CD14-positive monocyte (primary cell): ENCODE measurements at regions not wholly inside any gene's neighbourhood (a gene's known extent, or its start where the extent isn't known, plus 50 kb on each side); places are given as distances from the start of the nearest gene placed in this dataset.

ENCODE experiments used
- DNase-seq, 3 donors: peaks; one replicate each; pipeline ENCODE4 v3.0.0-alpha.2; 2011 to 2022
- H2AFZ ChIP-seq: 2 replicates; pipeline ENCODE4 v1.6.0; 2012; ENCODE audit warnings: mild to moderate bottlenecking, low read depth, low read length, inconsistent platforms; ENCODE audit not compliant: insufficient read depth, poor library complexity, severe bottlenecking
- H3K27ac ChIP-seq, 2 donors: 1 replicate in 1 of 2; 2 replicates in 1 of 2; pipeline ENCODE4 v1.5.1; 2012 to 2013; ENCODE audit warnings: low read length in 2 of 2, control low read depth in 1 of 2, inconsistent platforms in 1 of 2, low read depth in 1 of 2, mild to moderate bottlenecking in 1 of 2
- H3K27me3 ChIP-seq, 2 donors: one replicate each; pipeline versions ENCODE4 v1.6.0 to v1.6.1; 2011 to 2013; ENCODE audit warnings: low read length in 2 of 2; ENCODE audit not compliant: control insufficient read depth in 2 of 2, insufficient read depth in 2 of 2
- H3K36me3 ChIP-seq, 2 donors: replicated peaks in 1 of 2; 1 replicate in 1 of 2; 2 replicates in 1 of 2; pipeline versions ENCODE4 v1.5.1 to v1.6.1; 2012 to 2013; ENCODE audit warnings: low read length in 2 of 2, control low read depth in 1 of 2, inconsistent platforms in 1 of 2, mild to moderate bottlenecking in 1 of 2; ENCODE audit not compliant: insufficient read depth in 2 of 2, control insufficient read depth in 1 of 2
- H3K4me1 ChIP-seq, 2 donors: 1 replicate in 1 of 2; 2 replicates in 1 of 2; pipeline versions ENCODE4 v1.5.1 to v1.6.1; 2012 to 2013; ENCODE audit warnings: low read length in 2 of 2, control low read depth in 1 of 2, inconsistent platforms in 1 of 2, mild to moderate bottlenecking in 1 of 2, moderate library complexity in 1 of 2; ENCODE audit not compliant: insufficient read depth in 2 of 2, control insufficient read depth in 1 of 2
- H3K4me2 ChIP-seq: replicated peaks from 2 replicates; pipeline ENCODE3; 2012; ENCODE audit warnings: low read length, moderate library complexity, mild to moderate bottlenecking; ENCODE audit not compliant: poor library complexity, severe bottlenecking; ENCODE audit errors: extremely low read depth
- H3K4me3 ChIP-seq, 3 experiments: fragments of 200-600 bp in 1 of 3; sonication (generic) in 1 of 3; replicated peaks in 1 of 3; 1 replicate in 2 of 3; 2 replicates in 1 of 3; pipeline ENCODE4 v1.5.1; 2011 to 2013; ENCODE audit warnings: low read length in 3 of 3, mild to moderate bottlenecking in 3 of 3, control low read depth in 2 of 3, low read depth in 2 of 3, inconsistent platforms in 1 of 3, moderate library complexity in 1 of 3
- H3K79me2 ChIP-seq: 2 replicates; pipeline ENCODE4 v1.6.0; 2012; ENCODE audit warnings: mild to moderate bottlenecking, control low read depth, inconsistent platforms, low read length, moderate library complexity; ENCODE audit not compliant: insufficient read depth
- H3K9ac ChIP-seq: 2 replicates; pipeline ENCODE4 v1.6.0; 2017; ENCODE audit warnings: low read length, mild to moderate bottlenecking; ENCODE audit not compliant: insufficient read depth, poor library complexity, severe bottlenecking
- H3K9me3 ChIP-seq, 2 donors: replicated peaks in 1 of 2; 1 replicate in 1 of 2; 2 replicates in 1 of 2; pipeline versions ENCODE4 v1.5.1 to v1.6.1; 2012 to 2013; ENCODE audit warnings: low read length in 2 of 2, control low read depth in 1 of 2; ENCODE audit not compliant: control insufficient read depth in 1 of 2, insufficient read depth in 1 of 2
- H4K20me1 ChIP-seq: 2 replicates; pipeline ENCODE4 v1.6.0; 2012; ENCODE audit warnings: mild to moderate bottlenecking, low read length, control low read depth, moderate library complexity; ENCODE audit not compliant: insufficient read depth
- H3K27ac Mint-ChIP-seq, 7 donors: one replicate each; pipeline ENCODE4 v1.8.0; 2020; ENCODE audit warnings: mild to moderate bottlenecking in 7 of 7, mixed read lengths in 7 of 7, moderate library complexity in 6 of 7, inconsistent platforms in 2 of 7
- H3K27me3 Mint-ChIP-seq, 3 donors: one replicate each; pipeline ENCODE4 v1.8.0; 2021 to 2022; ENCODE audit warnings: low read depth in 3 of 3, mild to moderate bottlenecking in 3 of 3, mixed read lengths in 3 of 3, moderate library complexity in 3 of 3, inconsistent platforms in 1 of 3
- H3K36me3 Mint-ChIP-seq, 2 donors: one replicate each; pipeline ENCODE4 v1.8.0; 2020; ENCODE audit warnings: mixed read lengths in 2 of 2, inconsistent platforms in 1 of 2, mild to moderate bottlenecking in 1 of 2
- H3K4me1 Mint-ChIP-seq: one replicate; pipeline ENCODE4 v1.8.0; 2020; ENCODE audit warnings: mild to moderate bottlenecking, mixed read lengths
- H3K4me3 Mint-ChIP-seq, 2 donors: one replicate each; pipeline ENCODE4 v1.8.0; 2020; ENCODE audit warnings: mild to moderate bottlenecking in 2 of 2, mixed read lengths in 2 of 2, moderate library complexity in 1 of 2
- H3K9me3 Mint-ChIP-seq, 7 donors: one replicate each; pipeline ENCODE4 v1.8.0; 2020 to 2022; ENCODE audit warnings: mixed read lengths in 7 of 7, mild to moderate bottlenecking in 6 of 7, moderate library complexity in 6 of 7, inconsistent platforms in 2 of 7
- WGBS: methylation state at CpG from one replicate; pipeline ENCODE4 v1.1.5; 2013; ENCODE audit warnings: missing lambda C conversion rate; ENCODE audit not compliant: insufficient coverage; 5-methylcytosine and 5-hydroxymethylcytosine counted together
- intact Hi-C, 2 donors: fragments of 100-400 bp; cut with micrococcal nuclease; formaldehyde crosslinking; loops; one replicate each; pipeline versions ENCODE4 v1.15.0 to v1.15.1; 2023
- TF ChIP-seq, protein P1 (sequence below): fragments of 200-600 bp; IDR thresholded peaks from one replicate; pipeline ENCODE4 v1.8.0; 2022; ENCODE audit warnings: antibody characterized with exemption, mild to moderate bottlenecking

DNA sequence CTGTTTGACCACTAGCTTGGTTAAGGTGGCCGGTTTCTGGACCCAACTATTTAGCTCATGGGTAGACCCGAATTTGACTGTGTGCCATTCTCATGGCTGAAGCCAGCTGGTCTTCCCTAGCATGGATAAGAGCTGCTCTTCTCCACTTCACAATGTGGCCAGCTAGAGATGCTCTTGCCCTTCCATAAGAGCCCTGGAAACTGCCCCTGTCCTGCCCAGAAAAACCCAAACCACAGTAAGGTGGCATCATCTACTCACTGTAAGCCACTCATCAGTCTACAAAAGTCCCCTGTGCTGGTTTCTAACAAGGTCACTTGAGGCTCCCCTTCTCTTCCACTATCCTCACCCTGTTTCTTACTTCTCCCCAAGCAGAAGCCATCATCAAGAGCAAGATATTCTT is 165.1 kb downstream of the HS3ST2 start:
- Histone ChIP-seq H3K9ac (no peak overlapping the region), H2AFZ (no peak overlapping the region), H3K27me3 (no peaks in the 10 kb centered on the region), H3K79me2 (no peaks in the 10 kb centered on the region), H4K20me1 (no peaks in the 10 kb centered on the region), H3K4me2 (no peak overlapping the region), H3K4me1 (no peaks in the 10 kb centered on the region), H3K27ac (no peak overlapping the region), H3K36me3 (no peaks in the 10 kb centered on the region), H3K9me3 (peaks cover 0 to 9% of the 10 kb centered on the region in 2 donors), H3K4me3 (no peak overlapping the region)
- H3K27ac Mint-ChIP-seq: no peak overlapping the region
- peaks cover 4 to 9% (median 8%) of the 10 kb centered on the region in 3 donors for H3K27me3 Mint-ChIP-seq
- H3K4me1 Mint-ChIP-seq: no peaks in the 10 kb centered on the region
- no peaks in the 10 kb centered on the region for H3K36me3 Mint-ChIP-seq
- no peak for DNase-seq
- WGBS: 60% methylated on average over 1 of the region's 2 CpGs
- intact Hi-C loops: no loop called here
- no peak overlapping the region for H3K4me3 Mint-ChIP-seq
- H3K9me3 Mint-ChIP-seq: peaks cover under 1 to 18% (median 9%) of the 10 kb centered on the region in 7 donors
- TF ChIP-seq, protein P1, sequence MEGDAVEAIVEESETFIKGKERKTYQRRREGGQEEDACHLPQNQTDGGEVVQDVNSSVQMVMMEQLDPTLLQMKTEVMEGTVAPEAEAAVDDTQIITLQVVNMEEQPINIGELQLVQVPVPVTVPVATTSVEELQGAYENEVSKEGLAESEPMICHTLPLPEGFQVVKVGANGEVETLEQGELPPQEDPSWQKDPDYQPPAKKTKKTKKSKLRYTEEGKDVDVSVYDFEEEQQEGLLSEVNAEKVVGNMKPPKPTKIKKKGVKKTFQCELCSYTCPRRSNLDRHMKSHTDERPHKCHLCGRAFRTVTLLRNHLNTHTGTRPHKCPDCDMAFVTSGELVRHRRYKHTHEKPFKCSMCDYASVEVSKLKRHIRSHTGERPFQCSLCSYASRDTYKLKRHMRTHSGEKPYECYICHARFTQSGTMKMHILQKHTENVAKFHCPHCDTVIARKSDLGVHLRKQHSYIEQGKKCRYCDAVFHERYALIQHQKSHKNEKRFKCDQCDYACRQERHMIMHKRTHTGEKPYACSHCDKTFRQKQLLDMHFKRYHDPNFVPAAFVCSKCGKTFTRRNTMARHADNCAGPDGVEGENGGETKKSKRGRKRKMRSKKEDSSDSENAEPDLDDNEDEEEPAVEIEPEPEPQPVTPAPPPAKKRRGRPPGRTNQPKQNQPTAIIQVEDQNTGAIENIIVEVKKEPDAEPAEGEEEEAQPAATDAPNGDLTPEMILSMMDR: no peak

DNA sequence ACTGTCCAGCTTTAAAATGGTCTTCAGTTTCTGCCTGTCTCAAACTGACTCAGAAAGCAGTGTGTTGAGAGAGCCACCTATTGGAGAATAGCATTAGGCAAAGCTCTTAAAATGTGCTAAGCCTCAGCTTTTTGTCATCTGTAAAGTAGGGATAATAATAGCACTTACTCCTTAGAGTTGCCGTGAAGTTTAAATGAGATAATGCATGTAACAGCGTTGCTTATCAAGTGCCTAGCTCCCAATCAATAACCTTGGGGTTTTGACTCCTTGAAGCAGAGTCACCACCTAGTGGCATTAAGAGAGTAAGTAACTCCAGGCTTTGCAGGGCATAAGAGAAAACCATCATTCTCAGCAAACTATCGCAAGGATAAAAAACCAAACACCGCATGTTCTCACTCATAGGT is 163.3 kb downstream of the HS3ST2 start:
- Mint-ChIP-seq H3K9me3 (peaks cover 0 to 3% (median 0%) of the 10 kb centered on the region in 7 donors), H3K27ac (no peak overlapping the region), H3K27me3 (peaks cover 8 to 10% (median 9%) of the 10 kb centered on the region in 3 donors), H3K4me3 (no peak overlapping the region), H3K4me1 (no peaks in the 10 kb centered on the region), H3K36me3 (no peaks in the 10 kb centered on the region)
- no peak overlapping the region for H2AFZ ChIP-seq
- no peaks in the 10 kb centered on the region for H3K4me1 ChIP-seq
- no peaks in the 10 kb centered on the region for H3K36me3 ChIP-seq
- H3K4me3 ChIP-seq: no peak overlapping the region
- H3K27ac ChIP-seq: no peak overlapping the region
- no peak for DNase-seq
- no peak overlapping the region for H3K9ac ChIP-seq
- TF ChIP-seq, protein P1: no peak
- H3K9me3 ChIP-seq: no peaks in the 10 kb centered on the region
- intact Hi-C loops: no loop called here
- H4K20me1 ChIP-seq: no peaks in the 10 kb centered on the region
- no CpG with 5 or more reads among the region's 4 CpGs for WGBS
- no peaks in the 10 kb centered on the region for H3K79me2 ChIP-seq
- H3K27me3 ChIP-seq: no peaks in the 10 kb centered on the region
- no peak overlapping the region for H3K4me2 ChIP-seq
